ENCODE measurements at regions not wholly inside any gene's neighbourhood (a gene's known extent, or its start where the extent isn't known, plus 50 kb on each side); places are given as distances from the start of the nearest gene placed in this dataset.
A peak's percentile ranks its signal among the peaks of the same experiment; 100 is the strongest.
"Not testable (repeated sequence)": the region's sequence is repeated elsewhere in the genome, so short reads cannot be mapped to it uniquely, and the experiment has no call there.

- no peak for DNase-seq
Observed at GRCh38 chr12:11978726-11979384, 91.9 kb upstream of the BCL2L14 start.

DNA sequence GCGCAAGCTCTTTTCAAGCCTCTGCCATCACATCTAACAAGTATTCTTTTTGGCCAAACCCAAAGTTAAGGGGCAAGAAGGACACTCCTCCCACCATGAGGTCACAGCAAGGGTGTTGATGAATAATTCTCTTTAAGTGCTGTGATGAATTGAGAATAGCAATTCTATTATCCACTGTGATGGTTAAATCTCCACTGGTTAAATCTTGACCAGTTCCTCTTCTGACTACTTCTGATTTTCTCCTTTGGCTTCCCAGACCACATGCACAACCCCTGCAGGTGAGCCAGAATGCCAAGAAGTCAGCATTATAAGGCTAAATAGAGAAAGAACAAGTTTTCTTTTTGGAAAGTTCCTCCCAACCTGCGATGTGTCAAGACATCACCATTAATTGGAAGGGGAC, 90.6 kb upstream of the BCL2L14 start:
- no peak for DNase-seq

- DNase-seq: no peak
Observed at GRCh38 chr12:11981121-11981733, 89.5 kb upstream of the BCL2L14 start.

DNA sequence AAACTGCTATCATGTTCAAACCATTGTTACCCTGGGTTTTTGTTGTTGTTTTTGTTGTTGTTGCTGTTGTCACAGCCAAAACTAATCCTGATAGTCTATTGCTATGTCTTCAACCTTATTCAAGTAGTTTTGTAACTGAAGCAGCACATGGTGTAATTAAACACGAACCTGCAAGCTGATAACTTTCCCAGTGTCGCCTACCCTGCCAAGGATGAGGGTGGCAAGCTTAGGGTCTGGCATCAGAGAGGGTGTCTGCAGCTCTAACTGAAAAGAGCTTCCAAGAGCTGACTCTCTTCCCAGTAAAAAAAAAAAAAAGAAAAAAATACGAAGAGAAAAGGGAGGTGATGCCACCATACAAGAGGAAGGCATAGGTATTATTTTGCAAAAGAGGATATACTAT, 86.3 kb upstream of the BCL2L14 start:
- no peak for DNase-seq

- no peak for DNase-seq
Observed at GRCh38 chr12:11986165-11986564, 84.6 kb upstream of the BCL2L14 start.

DNA sequence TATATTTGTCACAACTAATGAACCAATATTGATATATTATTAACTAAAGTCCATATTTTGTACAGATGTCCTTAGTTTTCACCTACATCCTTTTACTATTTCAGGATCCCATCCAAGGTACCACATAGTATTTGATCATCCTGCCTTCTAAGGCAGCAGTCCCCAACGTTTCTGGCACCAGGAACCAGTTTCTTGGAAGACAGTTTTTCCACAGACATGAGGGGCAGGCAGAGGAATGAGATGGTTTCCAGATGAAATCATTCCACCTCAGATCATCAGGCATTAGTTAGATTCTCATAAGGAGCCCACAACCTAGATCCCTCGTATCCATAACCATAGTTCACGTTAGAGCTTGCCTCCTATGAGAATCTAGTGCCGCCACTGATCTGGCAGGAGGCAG, 82.8 kb upstream of the BCL2L14 start:
- no peak for DNase-seq

GRCh38 chr12:11991604-11992003, 79.1 kb upstream of the BCL2L14 start:
- no peak for DNase-seq

- no peak for DNase-seq
Observed at GRCh38 chr12:11992515-11992914, 78.2 kb upstream of the BCL2L14 start.

DNA sequence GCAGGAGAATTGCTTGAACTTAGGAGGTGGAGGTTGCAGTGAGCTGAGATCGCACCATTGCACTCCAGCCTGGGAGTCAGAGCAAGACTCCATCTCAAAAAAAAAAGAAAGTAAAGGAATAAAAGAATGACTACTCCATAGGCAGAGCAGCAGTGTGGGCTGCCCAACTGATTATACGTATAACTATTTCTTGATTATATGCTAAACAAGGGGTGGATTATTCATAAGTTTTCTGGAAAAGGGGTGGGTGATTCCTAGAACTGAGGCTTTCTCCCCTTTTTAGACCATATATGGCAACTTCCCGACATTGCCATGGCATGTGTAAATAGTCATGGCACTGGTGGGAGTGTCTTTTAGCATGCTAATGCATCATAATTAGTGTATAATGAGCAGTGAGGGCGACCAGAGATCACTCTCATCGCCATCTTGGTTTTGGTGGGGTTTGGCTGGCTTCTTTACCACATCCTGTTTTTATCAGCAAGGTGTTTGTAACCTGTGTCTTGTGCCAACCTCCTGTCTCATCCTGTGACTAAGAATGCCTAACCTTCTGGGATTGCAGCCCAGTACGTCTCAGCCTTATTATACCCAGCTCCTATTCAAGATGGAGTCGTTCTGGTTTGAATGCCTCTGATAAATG, 72.3 kb upstream of the BCL2L14 start:
- DNase-seq: not testable (repeated sequence)

- no peak for DNase-seq
Observed at GRCh38 chr12:11998944-11999315, 71.8 kb upstream of the BCL2L14 start.

DNA sequence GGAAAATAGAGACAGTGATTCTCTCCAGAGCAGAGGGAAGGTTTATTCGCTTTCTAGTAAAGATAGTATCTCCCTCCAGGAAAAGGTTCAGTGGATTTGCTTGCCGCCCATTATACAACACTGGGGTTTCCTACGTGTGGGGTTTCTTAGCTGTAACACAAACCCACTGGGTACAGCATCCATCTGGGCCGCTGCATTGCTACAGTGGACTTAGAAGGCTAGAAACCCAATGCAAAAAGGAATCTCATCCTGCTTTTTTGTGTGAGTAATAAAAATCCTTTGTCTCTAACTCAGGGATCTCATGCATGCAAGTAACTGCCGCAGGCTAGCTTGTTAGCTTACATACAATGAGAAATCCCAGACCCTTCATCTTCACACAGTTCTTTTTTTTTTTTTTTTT, 67.1 kb upstream of the BCL2L14 start:
- no peak for DNase-seq

DNA sequence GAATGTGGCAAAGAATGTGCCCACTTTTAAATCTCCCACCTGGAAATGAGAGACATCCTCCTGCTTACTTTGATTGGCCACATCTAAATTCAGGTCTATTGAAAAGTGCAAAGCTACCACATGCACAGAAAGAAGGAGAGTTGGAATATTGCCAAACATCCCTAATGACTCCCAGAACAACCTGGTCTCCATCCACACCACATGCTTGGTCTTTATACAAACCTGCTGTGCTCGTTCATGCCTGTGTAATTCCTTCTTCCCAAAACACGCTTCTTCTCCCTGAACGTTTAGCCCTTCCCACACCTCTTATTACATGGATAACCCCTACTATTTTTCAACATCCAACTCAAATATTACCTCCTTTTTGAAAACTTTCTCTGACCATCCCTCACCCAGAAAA, 66.2 kb upstream of the BCL2L14 start:
- DNase-seq: no peak

GRCh38 chr12:12007001-12007712, 63.6 kb upstream of the BCL2L14 start:
- DNase-seq: no peak

GRCh38 chr12:12007713-12008231, 63.0 kb upstream of the BCL2L14 start:
- DNase-seq: no peak

GRCh38 chr12:12008232-12008850, 62.4 kb upstream of the BCL2L14 start:
- DNase-seq: no peak

DNA sequence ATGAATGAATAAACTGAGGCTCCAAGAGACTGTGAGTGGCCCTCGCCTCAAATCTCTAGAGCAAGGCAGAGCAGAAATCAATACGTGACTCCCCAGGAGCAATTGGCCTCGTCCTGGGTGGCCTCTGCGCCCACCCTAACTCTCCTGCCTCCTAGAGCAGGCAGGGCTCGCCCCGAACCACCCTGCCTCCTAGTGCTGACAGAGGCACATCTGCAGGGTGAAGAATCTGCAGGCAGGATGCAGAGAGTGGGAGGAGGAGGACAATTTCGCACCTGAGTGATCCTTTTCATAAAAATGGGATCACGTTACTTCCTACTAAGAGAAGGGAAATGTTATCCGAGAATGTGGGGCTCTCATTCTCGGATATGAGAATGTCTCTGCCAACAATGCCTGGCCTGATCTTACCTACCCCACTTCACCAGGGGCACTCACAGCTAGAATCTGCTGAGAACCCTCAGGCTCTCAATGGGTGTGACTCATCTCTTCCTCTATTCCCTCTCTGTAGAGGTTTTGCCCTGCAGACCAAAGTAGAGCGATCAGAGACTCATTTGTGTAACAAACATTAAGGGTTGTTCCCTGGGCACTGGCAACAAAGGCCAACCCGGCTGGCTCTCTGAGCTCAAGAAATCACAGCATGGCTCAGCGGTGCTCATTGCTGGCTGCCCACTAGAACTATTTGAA, 61.7 kb upstream of the BCL2L14 start:
- DNase-seq: peak; percentile 73

DNA sequence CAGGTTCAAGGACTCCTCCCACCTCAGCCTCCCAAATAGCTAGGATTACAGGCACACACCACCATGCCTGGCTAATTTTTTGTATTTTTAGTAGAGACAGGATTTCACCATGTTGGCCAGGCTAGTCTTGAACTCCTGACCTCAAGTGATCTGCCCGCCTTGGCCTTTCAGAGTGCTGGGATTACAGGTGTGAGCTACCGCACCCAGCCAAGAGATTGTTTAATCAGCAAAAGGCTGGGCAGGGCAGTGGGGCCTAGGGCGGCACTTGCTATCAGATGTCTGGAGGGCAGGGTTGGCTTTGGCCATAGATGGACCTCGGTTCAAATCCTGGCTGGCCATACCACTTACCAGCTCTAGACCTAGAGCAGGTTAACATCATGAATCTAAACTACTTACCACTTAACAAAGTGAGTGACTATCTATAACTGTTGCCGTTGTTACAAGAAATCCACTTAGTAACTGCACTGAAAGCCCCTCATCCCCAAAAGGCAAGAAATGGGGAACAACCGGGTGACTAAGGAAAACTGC, 60.9 kb upstream of the BCL2L14 start:
- DNase-seq: not testable (repeated sequence)

GRCh38 chr12:12010277-12011039, 60.3 kb upstream of the BCL2L14 start:
- DNase-seq: no peak

DNA sequence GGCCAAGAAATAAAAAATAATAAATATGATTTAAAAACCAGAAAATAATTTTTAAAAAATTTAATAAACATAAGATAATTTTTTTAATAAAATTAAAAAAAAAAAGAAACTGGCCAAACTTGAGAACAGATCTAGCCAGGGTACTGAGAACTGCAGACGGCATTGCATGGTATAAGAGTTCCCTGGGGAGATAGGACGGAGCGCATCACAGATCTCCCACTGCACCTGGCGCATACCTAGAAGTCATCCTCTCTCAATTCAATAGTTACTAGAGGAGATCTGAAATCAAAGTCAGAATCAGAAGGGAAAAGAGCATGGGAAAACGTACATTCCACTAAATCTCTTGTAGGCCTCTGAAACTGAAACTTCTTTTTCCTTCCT, 58.9 kb upstream of the BCL2L14 start:
- DNase-seq: no peak

DNA sequence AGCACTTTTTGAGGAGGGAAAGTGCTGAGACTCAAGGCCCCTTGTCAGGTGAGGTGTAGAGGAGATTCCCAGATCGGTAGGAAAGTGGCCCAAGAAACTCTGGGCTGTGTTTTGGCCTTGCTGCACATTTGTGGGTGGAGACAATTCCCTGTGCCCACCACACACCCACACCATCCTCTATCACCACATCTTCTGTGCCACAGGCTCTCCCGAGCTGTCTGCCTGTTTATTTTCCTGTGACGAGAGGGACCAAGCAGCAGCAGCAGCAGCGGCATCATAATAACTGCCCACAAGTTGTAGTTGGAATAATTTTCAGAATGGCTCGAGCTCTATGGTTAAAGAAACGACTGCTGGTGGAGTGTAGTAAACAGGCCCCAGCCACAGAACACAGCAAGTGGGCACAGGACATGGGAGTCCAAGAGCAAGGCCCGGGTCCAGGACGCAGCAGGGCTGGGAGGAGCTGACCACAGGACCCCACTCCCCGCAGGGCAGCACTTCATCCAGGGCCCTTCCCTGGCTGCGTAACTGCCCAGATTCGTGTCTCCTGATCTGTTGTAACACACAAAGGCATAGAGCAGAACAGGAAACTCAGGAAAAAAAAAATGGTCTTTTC, 55.6 kb upstream of the BCL2L14 start:
- no peak for DNase-seq
